Retinal pigment epithelial cell (primary cell): ENCODE measurements at regions not wholly inside any gene's neighbourhood (a gene's known extent, or its start where the extent isn't known, plus 50 kb on each side); places are given as distances from the start of the nearest gene placed in this dataset.
"Not testable (repeated sequence)": the region's sequence is repeated elsewhere in the genome, so short reads cannot be mapped to it uniquely, and the experiment has no call there.

ENCODE experiments used
- DNase-seq: peaks from one replicate; pipeline ENCODE4 v3.0.0-alpha.2; 2010; ENCODE audit warnings: low read depth
- H3K4me3 ChIP-seq: 2 replicates; pipeline ENCODE4 v1.5.1; 2011; ENCODE audit warnings: mild to moderate bottlenecking, low read length, control low read depth, moderate library complexity
- TF ChIP-seq, protein P1 (sequence below): conservative IDR thresholded peaks from 2 replicates; pipeline ENCODE4 v1.5.1; 2011; ENCODE audit warnings: low read depth, low read length, control low read depth, inconsistent platforms

GRCh38 chr7:9598411-9598810 lies 1165.0 kb downstream of the NXPH1 start:
- DNase-seq, result no peak
- TF ChIP-seq, protein P1, sequence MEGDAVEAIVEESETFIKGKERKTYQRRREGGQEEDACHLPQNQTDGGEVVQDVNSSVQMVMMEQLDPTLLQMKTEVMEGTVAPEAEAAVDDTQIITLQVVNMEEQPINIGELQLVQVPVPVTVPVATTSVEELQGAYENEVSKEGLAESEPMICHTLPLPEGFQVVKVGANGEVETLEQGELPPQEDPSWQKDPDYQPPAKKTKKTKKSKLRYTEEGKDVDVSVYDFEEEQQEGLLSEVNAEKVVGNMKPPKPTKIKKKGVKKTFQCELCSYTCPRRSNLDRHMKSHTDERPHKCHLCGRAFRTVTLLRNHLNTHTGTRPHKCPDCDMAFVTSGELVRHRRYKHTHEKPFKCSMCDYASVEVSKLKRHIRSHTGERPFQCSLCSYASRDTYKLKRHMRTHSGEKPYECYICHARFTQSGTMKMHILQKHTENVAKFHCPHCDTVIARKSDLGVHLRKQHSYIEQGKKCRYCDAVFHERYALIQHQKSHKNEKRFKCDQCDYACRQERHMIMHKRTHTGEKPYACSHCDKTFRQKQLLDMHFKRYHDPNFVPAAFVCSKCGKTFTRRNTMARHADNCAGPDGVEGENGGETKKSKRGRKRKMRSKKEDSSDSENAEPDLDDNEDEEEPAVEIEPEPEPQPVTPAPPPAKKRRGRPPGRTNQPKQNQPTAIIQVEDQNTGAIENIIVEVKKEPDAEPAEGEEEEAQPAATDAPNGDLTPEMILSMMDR, result no peak
- no peak overlapping the region for H3K4me3 ChIP-seq

GRCh38 chr7:9600974-9601373 lies 1167.6 kb downstream of the NXPH1 start:
- H3K4me3 ChIP-seq, result no peak overlapping the region
- TF ChIP-seq, protein P1, result peak; percentile 36
- DNase-seq, result no peak

GRCh38 chr7:9603291-9603690 lies 1169.9 kb downstream of the NXPH1 start:
- TF ChIP-seq, protein P1, result no peak
- no peak overlapping the region for H3K4me3 ChIP-seq
- no peak for DNase-seq

GRCh38 chr7:9608560-9608959 lies 1175.2 kb downstream of the NXPH1 start:
- TF ChIP-seq, protein P1, result no peak
- H3K4me3 ChIP-seq, result no peak overlapping the region
- DNase-seq, result peak; percentile 13

DNA sequence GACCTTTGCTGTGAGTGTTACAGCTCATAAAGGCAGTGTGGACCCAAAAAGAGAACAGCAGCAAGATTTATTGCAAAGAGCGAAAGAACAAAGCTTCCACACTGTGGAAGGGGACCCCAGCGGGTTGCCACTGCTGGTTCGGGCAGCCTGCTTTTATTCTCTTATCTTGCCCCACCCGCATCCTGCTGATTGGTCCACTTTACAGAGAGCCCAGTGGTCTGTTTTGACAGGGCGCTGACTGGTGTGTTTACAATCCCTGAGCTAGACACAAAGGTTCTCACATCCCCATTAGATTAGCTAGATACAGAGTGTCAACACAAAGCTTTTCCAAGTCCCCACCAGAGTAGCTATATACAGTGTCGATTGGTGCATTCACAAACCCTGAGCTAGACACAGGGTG lies 1187.5 kb downstream of the NXPH1 start:
- DNase-seq, H3K4me3 ChIP-seq: not testable (repeated sequence)

GRCh38 chr7:9621306-9621902 lies 1188.0 kb downstream of the NXPH1 start:
- H3K4me3 ChIP-seq, DNase-seq: not testable (repeated sequence)

DNA sequence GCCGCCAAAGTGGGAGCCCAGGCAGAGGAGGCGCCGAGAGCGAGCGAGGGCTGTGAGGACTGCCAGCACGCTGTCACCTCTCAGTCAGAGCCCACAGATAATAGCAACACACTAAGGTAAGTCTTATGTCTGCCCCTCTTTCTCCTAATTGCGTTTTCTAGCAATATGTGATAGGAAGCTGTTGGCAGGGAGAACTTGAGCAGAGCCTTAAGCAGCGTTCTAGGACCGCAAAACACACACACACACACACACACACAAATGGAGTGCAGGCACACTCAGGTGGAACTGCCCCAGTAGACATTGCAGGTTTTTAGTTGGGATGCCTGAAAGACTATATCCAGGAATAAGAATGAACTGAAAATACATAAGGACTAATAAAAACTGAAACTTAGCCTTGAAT lies 1188.5 kb downstream of the NXPH1 start:
- TF ChIP-seq, protein P1, result no peak
- DNase-seq, result no peak
- no peak overlapping the region for H3K4me3 ChIP-seq

DNA sequence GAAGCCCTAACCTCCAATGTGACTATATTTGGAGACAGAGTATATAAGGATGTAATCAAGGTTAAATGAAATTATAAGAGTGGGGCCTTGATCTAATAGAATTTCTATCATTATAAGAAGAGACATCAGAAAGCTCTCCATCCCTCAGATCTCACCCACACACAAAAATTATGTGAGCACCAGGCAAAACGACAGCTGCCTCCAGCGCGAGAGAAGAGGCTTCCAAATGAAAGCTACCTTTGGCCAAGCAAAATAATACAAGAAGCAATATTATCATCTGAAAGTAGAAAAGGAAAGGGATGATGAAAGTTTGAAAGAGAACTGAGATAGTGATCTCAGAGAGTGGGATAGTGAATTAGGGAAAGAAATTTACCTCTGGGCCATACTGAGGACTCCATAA lies 1192.5 kb downstream of the NXPH1 start:
- TF ChIP-seq, protein P1, result no peak
- H3K4me3 ChIP-seq, result no peak overlapping the region
- no peak for DNase-seq
